GM23338 (cell line): ENCODE measurements at regions not wholly inside any gene's neighbourhood (a gene's known extent, or its start where the extent isn't known, plus 50 kb on each side); places are given as distances from the start of the nearest gene placed in this dataset.

Experiments
- ATAC-seq: fragments of 200-7000 bp; cut with Tn5 transposase; 3 replicates; pipeline ENCODE4 v1.9.1; 2020
- DNase-seq: peaks from one replicate; pipeline ENCODE4 v3.0.0-alpha.2; 2015; ENCODE audit warnings: low spot score
- H2AFZ ChIP-seq: fragments of 200-600 bp; sonication (generic); 2 replicates; pipeline ENCODE4 v1.8.0; 2016; ENCODE audit warnings: antibody characterized with exemption, mild to moderate bottlenecking, moderate library complexity
- H3F3A ChIP-seq: fragments of 200-600 bp; sonication (generic); replicated peaks from 2 replicates; pipeline ENCODE4 v1.8.0; 2017; ENCODE audit warnings: antibody characterized with exemption, mixed run types, low read depth
- H3K27ac ChIP-seq: fragments of 200-600 bp; sonication (generic); 2 replicates; pipeline ENCODE4 v1.6.1; 2016; ENCODE audit warnings: low read depth
- H3K27me3 ChIP-seq: fragments of 200-600 bp; sonication (generic); 2 replicates; pipeline ENCODE4 v1.8.0; 2016; ENCODE audit warnings: mild to moderate bottlenecking, mixed run types, moderate library complexity; ENCODE audit not compliant: insufficient read depth
- H3K36me3 ChIP-seq: fragments of 200-600 bp; sonication (generic); 2 replicates; pipeline ENCODE4 v1.8.0; 2016; ENCODE audit warnings: mild to moderate bottlenecking; ENCODE audit not compliant: insufficient read depth
- H3K4me1 ChIP-seq: fragments of 200-600 bp; sonication (generic); 2 replicates; pipeline ENCODE4 v1.8.0; 2016; ENCODE audit warnings: mild to moderate bottlenecking, moderate library complexity; ENCODE audit not compliant: insufficient read depth
- H3K4me2 ChIP-seq: fragments of 200-600 bp; sonication (generic); 2 replicates; pipeline ENCODE4 v1.7.1; 2017; ENCODE audit warnings: mixed run types
- H3K4me3 ChIP-seq: fragments of 200-600 bp; sonication (generic); 2 replicates; pipeline ENCODE4 v1.6.1; 2016; ENCODE audit warnings: mixed run types
- H3K79me2 ChIP-seq: fragments of 200-600 bp; sonication (generic); replicated peaks from 2 replicates; pipeline ENCODE4 v1.8.0; 2017; ENCODE audit warnings: mild to moderate bottlenecking; ENCODE audit not compliant: insufficient read depth
- H3K9me2 ChIP-seq: fragments of 200-600 bp; sonication (generic); 2 replicates; pipeline ENCODE4 v1.8.0; 2017; ENCODE audit not compliant: insufficient read depth
- H4K20me1 ChIP-seq: fragments of 200-600 bp; sonication (generic); replicated peaks from 2 replicates; pipeline ENCODE4 v1.8.0; 2017; ENCODE audit warnings: mild to moderate bottlenecking; ENCODE audit not compliant: insufficient read depth
- H3K27ac Mint-ChIP-seq: 2 replicates; pipeline ENCODE4 v1.8.0; 2020; ENCODE audit warnings: inconsistent platforms, mild to moderate bottlenecking, moderate library complexity, mixed read lengths
- H3K27me3 Mint-ChIP-seq: 3 replicates; pipeline ENCODE4 v1.8.0; 2022; ENCODE audit warnings: low read depth, mild to moderate bottlenecking, moderate library complexity, mixed read lengths, inconsistent platforms; ENCODE audit not compliant: insufficient read depth, poor library complexity
- H3K36me3 Mint-ChIP-seq: 3 replicates; pipeline ENCODE4 v1.8.0; 2021; ENCODE audit warnings: low read depth, mild to moderate bottlenecking, inconsistent platforms, moderate library complexity, mixed read lengths
- H3K4me1 Mint-ChIP-seq: 3 replicates; pipeline ENCODE4 v1.8.0; 2020; ENCODE audit warnings: mild to moderate bottlenecking, inconsistent platforms, mixed read lengths
- H3K4me3 Mint-ChIP-seq: 3 replicates; pipeline ENCODE4 v1.8.0; 2021; ENCODE audit warnings: moderate library complexity, mild to moderate bottlenecking, inconsistent platforms, mixed read lengths
- H3K9me3 Mint-ChIP-seq: 3 replicates; pipeline ENCODE4 v1.8.0; 2020; ENCODE audit warnings: moderate library complexity, mild to moderate bottlenecking, inconsistent platforms, mixed read lengths
- CREB1 ChIP-seq: fragments of 250-450 bp; sonication (Bioruptor Pico); IDR thresholded peaks from 2 replicates; pipeline ENCODE4 v1.5.0; 2020; ENCODE audit warnings: low read depth, mild to moderate bottlenecking, moderate library complexity
- CTCF ChIP-seq, 2 experiments: fragments of 200-600 bp in 1 of 2; sonication (generic) in 1 of 2; conservative IDR thresholded peaks; 2 replicates each; pipeline versions ENCODE4 v1.5.1 to v1.6.1; 2016 to 2017; ENCODE audit warnings: antibody characterized with exemption in 2 of 2, low read depth in 2 of 2, mild to moderate bottlenecking in 2 of 2, moderate library complexity in 1 of 2
- ETS1 ChIP-seq: IDR thresholded peaks from 2 replicates; pipeline ENCODE4 v1.6.1; 2016; ENCODE audit warnings: antibody characterized with exemption
- EZH2 ChIP-seq: fragments of 200-600 bp; sonication (generic); IDR thresholded peaks from one replicate; pipeline ENCODE4 v1.8.0; 2017; ENCODE audit warnings: antibody characterized with exemption, mild to moderate bottlenecking, low read depth; ENCODE audit not compliant: unreplicated experiment
- EZH2phosphoT487 ChIP-seq: fragments of 200-600 bp; sonication (generic); IDR thresholded peaks from one replicate; pipeline ENCODE4 v1.8.1; 2018; ENCODE audit warnings: antibody characterized with exemption; ENCODE audit not compliant: unreplicated experiment
- JUNB ChIP-seq: IDR thresholded peaks from one replicate; pipeline ENCODE4 v1.6.1; 2016; ENCODE audit warnings: antibody characterized with exemption; ENCODE audit not compliant: unreplicated experiment
- NANOG ChIP-seq: IDR thresholded peaks from 2 replicates; pipeline ENCODE4 v1.6.1; 2016; ENCODE audit warnings: antibody characterized with exemption, borderline replicate concordance
- POLR2AphosphoS5 ChIP-seq: IDR thresholded peaks from 2 replicates; pipeline ENCODE4 v1.6.1; 2016; ENCODE audit warnings: antibody characterized with exemption, low read depth
- REST ChIP-seq: IDR thresholded peaks from one replicate; pipeline ENCODE4 v1.6.1; 2018; ENCODE audit warnings: antibody characterized with exemption; ENCODE audit not compliant: unreplicated experiment
- STAT1 ChIP-seq: IDR thresholded peaks from one replicate; pipeline ENCODE4 v1.6.1; 2016; ENCODE audit warnings: antibody characterized with exemption; ENCODE audit not compliant: unreplicated experiment
- ZNF114 ChIP-seq: fragments of 250-450 bp; sonication (Bioruptor Pico); IDR thresholded peaks from 2 replicates; pipeline ENCODE4 v1.5.0; 2020; ENCODE audit warnings: mild to moderate bottlenecking, moderate library complexity
- ZNF331 ChIP-seq: fragments of 250-450 bp; sonication (Bioruptor Pico); IDR thresholded peaks from 2 replicates; pipeline ENCODE4 v1.5.0; 2020; ENCODE audit warnings: low read depth, mild to moderate bottlenecking, moderate library complexity
- ZNF462 ChIP-seq: fragments of 250-450 bp; sonication (Bioruptor Pico); IDR thresholded peaks from 2 replicates; pipeline ENCODE4 v1.5.0; 2020; ENCODE audit warnings: mild to moderate bottlenecking, moderate library complexity

GRCh38 chr3:68139897-68140296 lies 485.5 kb upstream of the SUCLG2 start:
- Histone ChIP-seq H3K27me3 (no peaks in the 10 kb centered on the region), H3K4me2 (no peak overlapping the region), H3K79me2 (no peaks in the 10 kb centered on the region), H2AFZ (no peak overlapping the region), H3F3A (no peaks in the 10 kb centered on the region), H4K20me1 (no peaks in the 10 kb centered on the region), H3K9me2 (no peaks in the 10 kb centered on the region), H3K27ac (no peak overlapping the region), H3K4me1 (peaks cover 22% of the 10 kb centered on the region), H3K36me3 (no peaks in the 10 kb centered on the region), H3K4me3 (no peak overlapping the region)
- ATAC-seq (no peak), DNase-seq (no peak)
- no peak for TF ChIP-seq ZNF114 (CRISPR knock-in tag)
- no peak for TF ChIP-seq ZNF462 (CRISPR knock-in tag)
- no peak for TF ChIP-seq ETS1
- no peak for TF ChIP-seq EZH2phosphoT487
- no peak for TF ChIP-seq REST
- no peak for TF ChIP-seq NANOG
- no peak for TF ChIP-seq CTCF (conservative IDR thresholded peaks at IDR 0.05; ENCODE audit: low read depth in 2 of 2)
- TF ChIP-seq ZNF331 (CRISPR knock-in tag): no peak
- TF ChIP-seq STAT1: no peak
- TF ChIP-seq CREB1 (CRISPR knock-in tag): no peak
- TF ChIP-seq POLR2AphosphoS5: no peak
- TF ChIP-seq JUNB: no peak
- no peak for TF ChIP-seq EZH2
- Mint-ChIP-seq H3K9me3 (no peaks in the 10 kb centered on the region), H3K4me1 (peaks cover 19% of the 10 kb centered on the region), H3K36me3 (no peaks in the 10 kb centered on the region), H3K27me3 (no peaks in the 10 kb centered on the region), H3K4me3 (no peak overlapping the region), H3K27ac (no peak overlapping the region)
